ENCODE measurements at regions not wholly inside any gene's neighbourhood (a gene's known extent, or its start where the extent isn't known, plus 50 kb on each side); places are given as distances from the start of the nearest gene placed in this dataset.

- H3K9ac ChIP-seq: no peak overlapping the region
- no peaks in the 10 kb centered on the region for H4K20me1 ChIP-seq (ENCODE audit: insufficient read depth)
- no peaks in the 10 kb centered on the region for H3K79me2 ChIP-seq (ENCODE audit: insufficient read depth)
- H3K4me3 ChIP-seq: no peak overlapping the region
- H3K27ac ChIP-seq: no peak overlapping the region
- H3K9me3 ChIP-seq (ENCODE audit: low read depth): no peaks in the 10 kb centered on the region
- 68% methylated on average over 7 of the region's 7 CpGs for WGBS, 2 experiments (ENCODE audit: low coverage in 1 of 2, low lambda C conversion rate in 2 of 2, missing lambda C conversion rate in 2 of 2)
- peaks cover 6% of the 10 kb centered on the region; the same call in 1 of the 2 replicates for H3F3A ChIP-seq (ENCODE audit: insufficient read depth)
- no peaks in the 10 kb centered on the region for H3K27me3 ChIP-seq (replicated peaks; ENCODE audit: insufficient read depth)
- in situ Hi-C loops (cut with MboI): no loop called here
- no peak for TF ChIP-seq EZH2phosphoT487 (IDR thresholded peaks at IDR 0.05; ENCODE audit: insufficient read depth, low read depth)
- no peak for TF ChIP-seq EZH2 (IDR thresholded peaks at IDR 0.05; ENCODE audit: insufficient read depth, poor library complexity, severe bottlenecking)
- H3K36me3 ChIP-seq (ENCODE audit: low read depth): no peaks in the 10 kb centered on the region
- H2AFZ ChIP-seq: no peak overlapping the region
- no peak for DNase-seq
- peaks cover 20% of the 10 kb centered on the region for H3K4me1 ChIP-seq (ENCODE audit: insufficient read depth)
- H3K4me2 ChIP-seq (ENCODE audit: unreplicated experiment): no peak overlapping the region
- H3K9me2 ChIP-seq (ENCODE audit: insufficient read depth): no peaks in the 10 kb centered on the region
Measured at GRCh38 chr13:44230071-44230470, 143.6 kb upstream of the SERP2 start.

- Histone ChIP-seq H3K36me3 (ENCODE audit: low read depth) (no peaks in the 10 kb centered on the region), H3K27me3 (replicated peaks; ENCODE audit: insufficient read depth) (no peaks in the 10 kb centered on the region), H3K79me2 (ENCODE audit: insufficient read depth) (no peaks in the 10 kb centered on the region), H3K27ac (no peak overlapping the region), H3K9me2 (ENCODE audit: insufficient read depth) (no peaks in the 10 kb centered on the region), H2AFZ (no peak overlapping the region), H3K4me2 (ENCODE audit: unreplicated experiment) (no peak overlapping the region), H3K9ac (no peak overlapping the region), H3K4me1 (ENCODE audit: insufficient read depth) (peaks cover 21% of the 10 kb centered on the region), H3K4me3 (no peak overlapping the region), H3K9me3 (ENCODE audit: low read depth) (no peaks in the 10 kb centered on the region), H4K20me1 (ENCODE audit: insufficient read depth) (no peaks in the 10 kb centered on the region), H3F3A (ENCODE audit: insufficient read depth) (peaks cover 7% of the 10 kb centered on the region; the same call in 1 of the 2 replicates)
- in situ Hi-C loops (cut with MboI): no loop called here
- no peak for DNase-seq
- TF ChIP-seq EZH2 (IDR thresholded peaks at IDR 0.05; ENCODE audit: insufficient read depth, poor library complexity, severe bottlenecking) (no peak), EZH2phosphoT487 (IDR thresholded peaks at IDR 0.05; ENCODE audit: insufficient read depth, low read depth) (no peak)
- 60 to 69% methylated on average over 6 of the region's 6 CpGs for WGBS, 2 experiments (ENCODE audit: low coverage in 1 of 2, low lambda C conversion rate in 2 of 2, missing lambda C conversion rate in 2 of 2)
Measured at GRCh38 chr13:44230736-44231135, 142.9 kb upstream of the SERP2 start.

GRCh38 chr13:44231786-44232516 is 141.7 kb upstream of the SERP2 start:
- peak; percentile 95 for DNase-seq
- no peak overlapping the region for H2AFZ ChIP-seq
- no peaks in the 10 kb centered on the region for H3K79me2 ChIP-seq (ENCODE audit: insufficient read depth)
- no peaks in the 10 kb centered on the region for H3K27me3 ChIP-seq (replicated peaks; ENCODE audit: insufficient read depth)
- in situ Hi-C loops (cut with MboI): no loop called here
- H3K4me1 ChIP-seq (ENCODE audit: insufficient read depth): peaks cover 33% of the 10 kb centered on the region
- H3K4me3 ChIP-seq: no peak overlapping the region
- no peaks in the 10 kb centered on the region for H3K9me3 ChIP-seq (ENCODE audit: low read depth)
- 68 to 71% methylated on average over 15 of the region's 15 CpGs for WGBS, 2 experiments (ENCODE audit: low coverage in 1 of 2, low lambda C conversion rate in 2 of 2, missing lambda C conversion rate in 2 of 2)
- no peaks in the 10 kb centered on the region for H4K20me1 ChIP-seq (ENCODE audit: insufficient read depth)
- H3K36me3 ChIP-seq (ENCODE audit: low read depth): no peaks in the 10 kb centered on the region
- peaks cover 17% of the 10 kb centered on the region for H3F3A ChIP-seq (ENCODE audit: insufficient read depth)
- TF ChIP-seq EZH2phosphoT487 (IDR thresholded peaks at IDR 0.05; ENCODE audit: insufficient read depth, low read depth) (no peak), EZH2 (IDR thresholded peaks at IDR 0.05; ENCODE audit: insufficient read depth, poor library complexity, severe bottlenecking) (no peak)
- H3K4me2 ChIP-seq (ENCODE audit: unreplicated experiment): no peak overlapping the region
- no peaks in the 10 kb centered on the region for H3K9me2 ChIP-seq (ENCODE audit: insufficient read depth)
- H3K27ac ChIP-seq: peak overlapping the region; percentile 85
- H3K9ac ChIP-seq: peak overlapping the region; percentile 49

GRCh38 chr13:44232774-44233173 is 140.8 kb upstream of the SERP2 start:
- Histone ChIP-seq H3K4me2 (ENCODE audit: unreplicated experiment) (no peak overlapping the region), H3K4me1 (ENCODE audit: insufficient read depth) (peaks cover 40% of the 10 kb centered on the region), H3K9me3 (ENCODE audit: low read depth) (no peaks in the 10 kb centered on the region), H4K20me1 (ENCODE audit: insufficient read depth) (no peaks in the 10 kb centered on the region), H3K9ac (no peak overlapping the region), H3K27ac (no peak overlapping the region), H3K4me3 (no peak overlapping the region), H3K79me2 (ENCODE audit: insufficient read depth) (no peaks in the 10 kb centered on the region), H3K9me2 (ENCODE audit: insufficient read depth) (no peaks in the 10 kb centered on the region), H2AFZ (no peak overlapping the region), H3F3A (ENCODE audit: insufficient read depth) (peaks cover 24% of the 10 kb centered on the region), H3K36me3 (ENCODE audit: low read depth) (no peaks in the 10 kb centered on the region), H3K27me3 (replicated peaks; ENCODE audit: insufficient read depth) (no peaks in the 10 kb centered on the region)
- in situ Hi-C loops (cut with MboI): no loop called here
- no peak for DNase-seq
- WGBS, 2 experiments (ENCODE audit: low coverage in 1 of 2, low lambda C conversion rate in 2 of 2, missing lambda C conversion rate in 2 of 2): 62 to 66% methylated on average over 6 of the region's 6 CpGs
- TF ChIP-seq EZH2 (IDR thresholded peaks at IDR 0.05; ENCODE audit: insufficient read depth, poor library complexity, severe bottlenecking) (no peak), EZH2phosphoT487 (IDR thresholded peaks at IDR 0.05; ENCODE audit: insufficient read depth, low read depth) (no peak)

Measured in GM23248 (cell line).